Prostate gland (tissue), 2 donors: ENCODE measurements at regions not wholly inside any gene's neighbourhood (a gene's known extent, or its start where the extent isn't known, plus 50 kb on each side); places are given as distances from the start of the nearest gene placed in this dataset.

Source experiments
- CTCF ChIP-seq, 4 experiments: fragments of 200-600 bp in 2 of 4; fragments of 450-650 bp in 2 of 4; sonication (generic) in 2 of 4; IDR thresholded peaks; 1 replicate in 3 of 4; 2 replicates in 1 of 4; pipeline ENCODE4 v1.5.1; 2016 to 2019; ENCODE audit warnings: antibody characterized with exemption in 4 of 4, mild to moderate bottlenecking in 2 of 4, moderate library complexity in 2 of 4
- POLR2AphosphoS5 ChIP-seq: sonication (generic); formaldehyde crosslinking; IDR thresholded peaks from one replicate; pipeline ENCODE4 v1.6.1; 2017; ENCODE audit warnings: antibody characterized with exemption

DNA sequence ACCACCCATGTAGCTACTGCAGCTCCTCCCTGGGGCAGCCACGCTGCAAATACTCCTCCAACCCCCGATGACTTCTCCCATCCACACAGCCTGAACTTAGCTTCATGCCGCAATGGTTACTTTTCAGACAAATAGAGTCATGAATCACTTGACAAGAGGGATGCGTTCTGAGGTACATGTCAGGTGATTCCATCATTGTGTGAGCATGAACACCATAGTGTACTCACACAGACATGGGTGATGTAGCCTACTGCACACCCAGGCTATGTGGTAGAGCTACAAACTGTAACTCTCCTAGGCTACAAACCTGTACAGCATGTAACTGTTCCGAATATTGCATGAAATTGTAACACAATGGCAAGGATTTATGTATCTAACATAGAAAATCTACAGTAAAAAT, 298.5 kb upstream of the SLC35B3 start:
- TF ChIP-seq POLR2AphosphoS5 (no peak), CTCF (IDR thresholded peaks at IDR 0.05) (no peak)
